H9 (cell line): ENCODE measurements at regions not wholly inside any gene's neighbourhood (a gene's known extent, or its start where the extent isn't known, plus 50 kb on each side); places are given as distances from the start of the nearest gene placed in this dataset.

Source experiments
- DNase-seq: peaks from one replicate; pipeline ENCODE4 v3.0.0-alpha.2; 2017
- H2AFZ ChIP-seq: one replicate; pipeline ENCODE4 v1.6.1; 2013; ENCODE audit warnings: mild to moderate bottlenecking, low read length, control low read depth, moderate library complexity
- H2AK5ac ChIP-seq: 2 replicates; pipeline ENCODE4 v1.6.1; 2013; ENCODE audit warnings: low read length, control low read depth, mixed read lengths; ENCODE audit not compliant: insufficient read length
- H2BK120ac ChIP-seq: one replicate; pipeline ENCODE4 v1.6.1; 2013; ENCODE audit warnings: low read depth, mild to moderate bottlenecking, low read length, control low read depth, inconsistent platforms; ENCODE audit not compliant: poor library complexity, severe bottlenecking
- H2BK12ac ChIP-seq: 2 replicates; pipeline ENCODE4 v1.6.1; 2013; ENCODE audit warnings: low read length, control low read depth, mixed read lengths, low read depth; ENCODE audit not compliant: insufficient read length
- H2BK15ac ChIP-seq: 2 replicates; pipeline ENCODE4 v1.6.1; 2013; ENCODE audit warnings: low read depth, low read length, control low read depth
- H2BK20ac ChIP-seq: one replicate; pipeline ENCODE4 v1.6.1; 2013; ENCODE audit warnings: low read depth, mild to moderate bottlenecking, low read length, control low read depth, inconsistent platforms; ENCODE audit not compliant: poor library complexity, severe bottlenecking
- H2BK5ac ChIP-seq: 2 replicates; pipeline ENCODE4 v1.6.1; 2013; ENCODE audit warnings: low read length, control low read depth, mixed read lengths; ENCODE audit not compliant: insufficient read length
- H3K14ac ChIP-seq: 2 replicates; pipeline ENCODE4 v1.6.1; 2013; ENCODE audit warnings: low read length, control low read depth; ENCODE audit not compliant: insufficient read depth
- H3K18ac ChIP-seq: 2 replicates; pipeline ENCODE4 v1.6.1; 2013; ENCODE audit warnings: low read depth, mild to moderate bottlenecking, mixed read lengths, low read length, control low read depth; ENCODE audit not compliant: insufficient read length
- H3K23ac ChIP-seq: 2 replicates; pipeline ENCODE4 v1.6.1; 2013; ENCODE audit warnings: low read length, control low read depth, mixed read lengths, low read depth; ENCODE audit not compliant: insufficient read length
- H3K23me2 ChIP-seq: 2 replicates; pipeline ENCODE4 v1.6.1; 2013; ENCODE audit warnings: low read depth, mild to moderate bottlenecking, mixed read lengths, low read length, control low read depth; ENCODE audit not compliant: insufficient read length, poor library complexity, severe bottlenecking
- H3K27ac ChIP-seq: 2 replicates; pipeline ENCODE4 v1.5.1; 2013; ENCODE audit warnings: low read length, control low read depth, mixed read lengths, low read depth; ENCODE audit not compliant: insufficient read length
- H3K27me3 ChIP-seq: 2 replicates; pipeline ENCODE4 v1.6.1; 2013; ENCODE audit warnings: low read length, control low read depth, inconsistent platforms; ENCODE audit not compliant: insufficient read depth
- H3K4ac ChIP-seq: 2 replicates; pipeline ENCODE4 v1.6.1; 2013; ENCODE audit warnings: low read depth, mild to moderate bottlenecking, control low read depth, inconsistent platforms, low read length, moderate library complexity
- H3K4me1 ChIP-seq: 2 replicates; pipeline ENCODE4 v1.6.1; 2013; ENCODE audit warnings: low read length, control low read depth, inconsistent platforms; ENCODE audit not compliant: insufficient read depth
- H3K4me2 ChIP-seq: 2 replicates; pipeline ENCODE4 v1.6.1; 2013; ENCODE audit warnings: low read length, control low read depth, mixed read lengths; ENCODE audit not compliant: insufficient read length, insufficient read depth
- H3K56ac ChIP-seq: 2 replicates; pipeline ENCODE4 v1.6.1; 2013; ENCODE audit warnings: low read depth, mild to moderate bottlenecking, mixed read lengths, low read length, control low read depth; ENCODE audit not compliant: insufficient read length
- H3K79me1 ChIP-seq: 2 replicates; pipeline ENCODE4 v1.6.1; 2013; ENCODE audit warnings: low read depth, mild to moderate bottlenecking, moderate library complexity, low read length, control low read depth, inconsistent platforms; ENCODE audit not compliant: insufficient read depth, poor library complexity, severe bottlenecking
- H3K79me2 ChIP-seq: 2 replicates; pipeline ENCODE4 v1.6.1; 2013; ENCODE audit warnings: low read length, control low read depth, inconsistent platforms; ENCODE audit not compliant: insufficient read depth
- H3K9ac ChIP-seq: 2 replicates; pipeline ENCODE4 v1.6.1; 2013; ENCODE audit warnings: low read length, control low read depth, mixed read lengths; ENCODE audit not compliant: insufficient read length; ENCODE audit errors: extremely low read depth
- H3K9me3 ChIP-seq: one replicate; pipeline ENCODE4 v1.6.1; 2013; ENCODE audit warnings: low read depth, low read length, inconsistent platforms; ENCODE audit not compliant: control insufficient read depth
- H3T11ph ChIP-seq: one replicate; pipeline ENCODE4 v1.6.1; 2013; ENCODE audit warnings: mild to moderate bottlenecking, low read length, control low read depth, inconsistent platforms
- H4K20me1 ChIP-seq: one replicate; pipeline ENCODE4 v1.6.1; 2013; ENCODE audit not compliant: control insufficient read depth, insufficient read length, insufficient read depth
- H4K5ac ChIP-seq: 2 replicates; pipeline ENCODE4 v1.6.1; 2013; ENCODE audit warnings: low read depth, mild to moderate bottlenecking, mixed read lengths, low read length, control low read depth; ENCODE audit not compliant: insufficient read length
- H4K8ac ChIP-seq: replicated peaks from 2 replicates; pipeline ENCODE4 v1.6.1; 2013; ENCODE audit warnings: low read length, control low read depth, mixed read lengths, low read depth; ENCODE audit not compliant: insufficient read length
- H4K91ac ChIP-seq: 2 replicates; pipeline ENCODE4 v1.6.1; 2013; ENCODE audit warnings: low read depth, mild to moderate bottlenecking, moderate library complexity, mixed read lengths, low read length, control low read depth; ENCODE audit not compliant: insufficient read length
- H3K27ac Mint-ChIP-seq, 3 experiments: 2 replicates in 2 of 3; 3 replicates in 1 of 3; pipeline ENCODE4 v1.8.0; 2020 to 2021; ENCODE audit warnings: mixed read lengths in 3 of 3, mild to moderate bottlenecking in 1 of 3, moderate library complexity in 1 of 3
- H3K27me3 Mint-ChIP-seq: 2 replicates; pipeline ENCODE4 v1.8.0; 2021; ENCODE audit warnings: low read depth, mild to moderate bottlenecking, moderate library complexity, mixed read lengths
- H3K36me3 Mint-ChIP-seq, 3 experiments: 2 replicates in 2 of 3; 3 replicates in 1 of 3; pipeline ENCODE4 v1.8.0; 2020 to 2021; ENCODE audit warnings: low read depth in 3 of 3, mixed read lengths in 3 of 3; ENCODE audit not compliant: insufficient read depth in 1 of 3
- H3K4me1 Mint-ChIP-seq, 2 experiments: 2 replicates each; pipeline ENCODE4 v1.8.0; 2020; ENCODE audit warnings: mixed read lengths in 2 of 2
- H3K4me3 Mint-ChIP-seq, 2 experiments: 2 replicates in 1 of 2; 3 replicates in 1 of 2; pipeline ENCODE4 v1.8.0; 2020 to 2021; ENCODE audit warnings: mild to moderate bottlenecking in 2 of 2, mixed read lengths in 2 of 2, moderate library complexity in 1 of 2
- H3K9me3 Mint-ChIP-seq, 2 experiments: 2 replicates in 1 of 2; 3 replicates in 1 of 2; pipeline ENCODE4 v1.8.0; 2020; ENCODE audit warnings: mild to moderate bottlenecking in 2 of 2, mixed read lengths in 2 of 2, moderate library complexity in 1 of 2
- WGBS: extraction: QIAGEN DNeasy Blood & Tissue Kit; methylation state at CpG from one replicate; pipeline ENCODE4 v1.1.7; 2013; ENCODE audit warnings: missing lambda C conversion rate, low lambda C conversion rate, mixed read lengths; ENCODE audit not compliant: insufficient read length; ENCODE audit errors: extremely low coverage; 5-methylcytosine and 5-hydroxymethylcytosine counted together
- TF ChIP-seq, protein P1 (sequence below): fragments of 200-600 bp; sonication (generic); conservative IDR thresholded peaks from 3 replicates; pipeline ENCODE4 v1.8.0; 2021; ENCODE audit warnings: antibody characterized with exemption, mild to moderate bottlenecking

GRCh38 chr18:22471546-22472131, 53.9 kb upstream of the CTAGE1 start:
- Histone ChIP-seq H3K18ac (no peak overlapping the region), H3K79me1 (no peaks in the 10 kb centered on the region), H4K5ac (no peak overlapping the region), H3K14ac (no peak overlapping the region), H3K27me3 (no peaks in the 10 kb centered on the region), H3K56ac (no peak overlapping the region), H3K9ac (no peak overlapping the region), H3K4ac (no peak overlapping the region), H2BK12ac (no peak overlapping the region), H2BK15ac (no peak overlapping the region), H2BK120ac (no peak overlapping the region), H4K20me1 (no peaks in the 10 kb centered on the region), H3K27ac (no peak overlapping the region), H2AFZ (no peak overlapping the region), H4K91ac (no peak overlapping the region), H3T11ph (no peak overlapping the region), H3K9me3 (no peaks in the 10 kb centered on the region), H4K8ac (no peak overlapping the region), H3K23me2 (no peaks in the 10 kb centered on the region), H3K4me1 (no peaks in the 10 kb centered on the region; the same call in 1 of the 2 replicates), H2BK20ac (no peak overlapping the region), H3K23ac (no peak overlapping the region), H3K4me2 (no peak overlapping the region), H3K79me2 (no peaks in the 10 kb centered on the region), H2BK5ac (no peak overlapping the region), H2AK5ac (no peak overlapping the region)
- no peaks in the 10 kb centered on the region; the same call in 1 of the 2 replicates for H3K27me3 Mint-ChIP-seq
- no peak overlapping the region for H3K4me3 Mint-ChIP-seq
- no CpG with 5 or more reads among the region's 8 CpGs for whole genome bisulfite sequencing
- H3K27ac Mint-ChIP-seq: no peak overlapping the region
- H3K9me3 Mint-ChIP-seq: peaks cover 0 to 3% of the 10 kb centered on the region in 2 experiments; a peak in 3 of 5 replicates
- peaks cover 0 to 4% (median 0%) of the 10 kb centered on the region in 3 experiments; a peak in 1 of 7 replicates for H3K36me3 Mint-ChIP-seq
- TF ChIP-seq, protein P1, sequence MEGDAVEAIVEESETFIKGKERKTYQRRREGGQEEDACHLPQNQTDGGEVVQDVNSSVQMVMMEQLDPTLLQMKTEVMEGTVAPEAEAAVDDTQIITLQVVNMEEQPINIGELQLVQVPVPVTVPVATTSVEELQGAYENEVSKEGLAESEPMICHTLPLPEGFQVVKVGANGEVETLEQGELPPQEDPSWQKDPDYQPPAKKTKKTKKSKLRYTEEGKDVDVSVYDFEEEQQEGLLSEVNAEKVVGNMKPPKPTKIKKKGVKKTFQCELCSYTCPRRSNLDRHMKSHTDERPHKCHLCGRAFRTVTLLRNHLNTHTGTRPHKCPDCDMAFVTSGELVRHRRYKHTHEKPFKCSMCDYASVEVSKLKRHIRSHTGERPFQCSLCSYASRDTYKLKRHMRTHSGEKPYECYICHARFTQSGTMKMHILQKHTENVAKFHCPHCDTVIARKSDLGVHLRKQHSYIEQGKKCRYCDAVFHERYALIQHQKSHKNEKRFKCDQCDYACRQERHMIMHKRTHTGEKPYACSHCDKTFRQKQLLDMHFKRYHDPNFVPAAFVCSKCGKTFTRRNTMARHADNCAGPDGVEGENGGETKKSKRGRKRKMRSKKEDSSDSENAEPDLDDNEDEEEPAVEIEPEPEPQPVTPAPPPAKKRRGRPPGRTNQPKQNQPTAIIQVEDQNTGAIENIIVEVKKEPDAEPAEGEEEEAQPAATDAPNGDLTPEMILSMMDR: no peak
- H3K4me1 Mint-ChIP-seq: peaks cover 20 to 22% of the 10 kb centered on the region in 2 experiments
- no peak for DNase-seq
